K562 (cell line): ENCODE measurements at regions not wholly inside any gene's neighbourhood (a gene's known extent, or its start where the extent isn't known, plus 50 kb on each side); places are given as distances from the start of the nearest gene placed in this dataset.

Experiments
- ATAC-seq: fragments of 200-7000 bp; cut with Tn5 transposase; 3 replicates; pipeline ENCODE4 v1.9.1; 2020; ENCODE audit warnings: moderate library complexity
- BruUV-seq: library from RNA; stranded (reverse); fragments of 400-500 nt; replicated peaks from 2 replicates; lab custom pipeline; 2021; lab: Mats Ljungman, UMichigan
- CTCF ChIA-PET: fragments of 300-600 bp; formaldehyde crosslinking; extraction: SDS; loops from one replicate; lab custom pipeline; 2021; ENCODE audit warnings: low intra/inter-chr PET ratio; lab: Yijun Ruan, JAX
- POLR2A ChIA-PET: fragments of 300-600, 350-650 bp; sonication (Branson Sonifier 250); formaldehyde crosslinking; extraction: SDS; loops from one replicate; lab custom pipeline; 2021; ENCODE audit warnings: antibody characterized with exemption, inconsistent platforms; lab: Yijun Ruan, JAX
- DNase-seq, 4 experiments: peaks; one replicate each; pipeline versions ENCODE4 v3.0.0 to v3.0.0-alpha.2; 2011 to 2018; ENCODE audit warnings: low spot score in 3 of 4, mixed read lengths in 3 of 4; ENCODE audit errors: extremely low read depth in 1 of 4
- FAIRE-seq: peaks from 2 replicates; lab custom pipeline; 2011; peaks lifted over from hg19 to GRCh38; lab: Jason Lieb, UNC
- H2AFZ ChIP-seq: 2 replicates; pipeline ENCODE4 v1.6.0; 2011; ENCODE audit warnings: low read depth, low read length, control low read depth, inconsistent platforms
- H3K27ac ChIP-seq: fragments of 200-600 bp; 3 replicates; pipeline ENCODE4 v1.8.0; 2011; ENCODE audit warnings: low read depth, mild to moderate bottlenecking, control low read depth, inconsistent platforms, low read length, moderate library complexity, mixed read lengths; ENCODE audit errors: extremely low read depth
- H3K27me3 ChIP-seq, 2 experiments: fragments of 300-600 bp in 1 of 2; 2 replicates in 1 of 2; 3 replicates in 1 of 2; pipeline versions ENCODE4 v1.6.0 to v1.8.0; 2011; ENCODE audit warnings: inconsistent platforms in 2 of 2, low read length in 2 of 2, mild to moderate bottlenecking in 1 of 2, mixed read lengths in 1 of 2, moderate library complexity in 1 of 2; ENCODE audit not compliant: control insufficient read depth in 2 of 2, insufficient read depth in 2 of 2
- H3K36me3 ChIP-seq: fragments of 300-600 bp; 3 replicates; pipeline ENCODE4 v1.8.0; 2011; ENCODE audit warnings: mild to moderate bottlenecking, low read length, inconsistent platforms; ENCODE audit not compliant: control insufficient read depth, insufficient read depth
- H3K4me1 ChIP-seq, 2 experiments: fragments of 200-600 bp in 1 of 2; replicated peaks in 1 of 2; 2 replicates in 1 of 2; 3 replicates in 1 of 2; pipeline versions ENCODE4 v1.5.1 to v1.8.0; 2011; ENCODE audit warnings: inconsistent platforms in 2 of 2, low read length in 2 of 2, mild to moderate bottlenecking in 1 of 2, mixed read lengths in 1 of 2, moderate library complexity in 1 of 2; ENCODE audit not compliant: control insufficient read depth in 2 of 2, insufficient read depth in 2 of 2
- H3K4me2 ChIP-seq: 2 replicates; pipeline ENCODE4 v1.6.1; 2011; ENCODE audit warnings: low read length, control low read depth, inconsistent platforms, mixed read lengths; ENCODE audit not compliant: insufficient read depth
- H3K4me3 ChIP-seq: fragments of 200-600 bp; sonication (generic), shearing (Covaris generic); 2 replicates; pipeline ENCODE4 v1.5.1; 2016; ENCODE audit warnings: control low read depth, inconsistent platforms
- H3K79me2 ChIP-seq: fragments of 200-600 bp; 3 replicates; pipeline ENCODE4 v1.8.0; 2011; ENCODE audit warnings: low read length, inconsistent platforms; ENCODE audit not compliant: control insufficient read depth, insufficient read depth
- H3K9ac ChIP-seq, 2 experiments: 2 replicates each; pipeline versions ENCODE4 v1.6.0 to v1.6.1; 2011; ENCODE audit warnings: low read depth in 2 of 2, low read length in 2 of 2, control low read depth in 1 of 2, inconsistent platforms in 1 of 2, mild to moderate bottlenecking in 1 of 2, mixed read lengths in 1 of 2; ENCODE audit not compliant: insufficient read depth in 1 of 2
- H3K9me1 ChIP-seq: one replicate; pipeline ENCODE4 v1.6.0; 2011; ENCODE audit warnings: inconsistent platforms, mild to moderate bottlenecking, low read length, moderate library complexity; ENCODE audit not compliant: control insufficient read depth, insufficient read depth
- H3K9me3 ChIP-seq: replicated peaks from 2 replicates; pipeline ENCODE4 v1.5.1; 2011; ENCODE audit warnings: low read depth, low read length, inconsistent platforms; ENCODE audit not compliant: control insufficient read depth, insufficient read depth
- H4K20me1 ChIP-seq: replicated peaks from 2 replicates; pipeline ENCODE4 v1.6.1; 2011; ENCODE audit warnings: low read length, inconsistent platforms, mixed read lengths; ENCODE audit not compliant: control insufficient read depth, insufficient read depth
- BRD9 ChIP-seq: fragments of 450-650 bp; IDR thresholded peaks from 2 replicates; pipeline ENCODE4 v1.6.1; 2018; ENCODE audit warnings: low read depth; ENCODE audit not compliant: partially characterized antibody
- JUND ChIP-seq, 2 experiments: IDR thresholded peaks; 2 replicates in 1 of 2; 3 replicates in 1 of 2; pipeline ENCODE4 v1.6.1; 2011; ENCODE audit warnings: borderline replicate concordance in 2 of 2, low read depth in 2 of 2, low read length in 2 of 2, improper control_type of control experiment in 1 of 2, missing biosample characterization in 1 of 2, missing genetic modification characterization in 1 of 2, missing genetic modification reagents in 1 of 2
- KLF16 ChIP-seq: IDR thresholded peaks from 2 replicates; pipeline ENCODE4 v1.6.1; 2016; ENCODE audit warnings: antibody characterized with exemption
- MEF2A ChIP-seq: IDR thresholded peaks from 2 replicates; pipeline ENCODE4 v1.6.1; 2011; ENCODE audit warnings: low read depth, mild to moderate bottlenecking, low read length, moderate library complexity; ENCODE audit not compliant: control insufficient read depth
- MEIS2 ChIP-seq: fragments of 450-650 bp; IDR thresholded peaks from 2 replicates; pipeline ENCODE4 v1.6.1; 2014; ENCODE audit warnings: mild to moderate bottlenecking; ENCODE audit not compliant: partially characterized antibody
- NFIX ChIP-seq: fragments of 250-450 bp; sonication (Bioruptor Pico); IDR thresholded peaks from 2 replicates; pipeline ENCODE4 v1.4.0; 2020; ENCODE audit warnings: low read depth, mild to moderate bottlenecking, moderate library complexity
- POLR2AphosphoS2 ChIP-seq: IDR thresholded peaks from 2 replicates; pipeline ENCODE4 v1.6.1; 2012; ENCODE audit warnings: low read length, improper control_type of control experiment
- ZNF212 ChIP-seq: fragments of 450-650 bp; formaldehyde crosslinking; IDR thresholded peaks from 2 replicates; pipeline ENCODE4 v1.4.0; 2020; ENCODE audit warnings: mild to moderate bottlenecking
- WGBS: fragments of 100-300 bp; shearing (Covaris generic); methylation state at CpG from one replicate; pipeline ENCODE4 v1.1.6; 2016; ENCODE audit warnings: low coverage, mixed read lengths; ENCODE audit not compliant: insufficient coverage; ENCODE audit errors: missing lambda C conversion rate; 5-methylcytosine and 5-hydroxymethylcytosine counted together
- in situ Hi-C: fragments of 300-500 bp; cut with MboI; formaldehyde crosslinking; loops from 4 replicates; pipeline ENCODE4 v1.15.0; 2018; ENCODE audit warnings: inconsistent platforms, mixed read lengths
- intact Hi-C: fragments of 100-400 bp; cut with micrococcal nuclease; formaldehyde crosslinking; loops from 2 replicates; pipeline ENCODE4 v1.14.2; 2022
- TF ChIP-seq, protein P1 (sequence below): fragments of 450-650 bp; IDR thresholded peaks from 2 replicates; pipeline ENCODE4 v1.6.1; 2018; ENCODE audit not compliant: partially characterized antibody
- TF ChIP-seq, protein P2 (sequence below): fragments of 250-450 bp; sonication (Bioruptor Pico); IDR thresholded peaks from 2 replicates; pipeline ENCODE4 v1.4.0; 2020; ENCODE audit warnings: mild to moderate bottlenecking, moderate library complexity

GRCh38 chr4:17165286-17165685 is 266.8 kb upstream of the LDB2 start (continued):
- TF ChIP-seq JUND (IDR thresholded peaks at IDR 0.05; ENCODE audit: borderline replicate concordance, low read depth, low read length), result no peak
- TF ChIP-seq JUND (tag; IDR thresholded peaks at IDR 0.05; ENCODE audit: borderline replicate concordance, low read depth, low read length), result no peak
- TF ChIP-seq, protein P1, sequence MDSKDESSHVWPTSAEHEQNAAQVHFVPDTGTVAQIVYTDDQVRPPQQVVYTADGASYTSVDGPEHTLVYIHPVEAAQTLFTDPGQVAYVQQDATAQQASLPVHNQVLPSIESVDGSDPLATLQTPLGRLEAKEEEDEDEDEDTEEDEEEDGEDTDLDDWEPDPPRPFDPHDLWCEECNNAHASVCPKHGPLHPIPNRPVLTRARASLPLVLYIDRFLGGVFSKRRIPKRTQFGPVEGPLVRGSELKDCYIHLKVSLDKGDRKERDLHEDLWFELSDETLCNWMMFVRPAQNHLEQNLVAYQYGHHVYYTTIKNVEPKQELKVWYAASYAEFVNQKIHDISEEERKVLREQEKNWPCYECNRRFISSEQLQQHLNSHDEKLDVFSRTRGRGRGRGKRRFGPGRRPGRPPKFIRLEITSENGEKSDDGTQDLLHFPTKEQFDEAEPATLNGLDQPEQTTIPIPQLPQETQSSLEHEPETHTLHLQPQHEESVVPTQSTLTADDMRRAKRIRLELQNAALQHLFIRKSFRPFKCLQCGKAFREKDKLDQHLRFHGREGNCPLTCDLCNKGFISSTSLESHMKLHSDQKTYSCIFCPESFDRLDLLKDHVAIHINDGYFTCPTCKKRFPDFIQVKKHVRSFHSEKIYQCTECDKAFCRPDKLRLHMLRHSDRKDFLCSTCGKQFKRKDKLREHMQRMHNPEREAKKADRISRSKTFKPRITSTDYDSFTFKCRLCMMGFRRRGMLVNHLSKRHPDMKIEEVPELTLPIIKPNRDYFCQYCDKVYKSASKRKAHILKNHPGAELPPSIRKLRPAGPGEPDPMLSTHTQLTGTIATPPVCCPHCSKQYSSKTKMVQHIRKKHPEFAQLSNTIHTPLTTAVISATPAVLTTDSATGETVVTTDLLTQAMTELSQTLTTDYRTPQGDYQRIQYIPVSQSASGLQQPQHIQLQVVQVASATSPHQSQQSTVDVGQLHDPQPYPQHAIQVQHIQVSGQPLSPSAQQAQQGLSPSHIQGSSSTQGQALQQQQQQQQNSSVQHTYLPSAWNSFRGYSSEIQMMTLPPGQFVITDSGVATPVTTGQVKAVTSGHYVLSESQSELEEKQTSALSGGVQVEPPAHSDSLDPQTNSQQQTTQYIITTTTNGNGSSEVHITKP, result no peak
- no peak for TF ChIP-seq KLF16

- Histone ChIP-seq H3K79me2 (no peaks in the 10 kb centered on the region), H3K27ac (no peak overlapping the region), H3K9me3 (no peaks in the 10 kb centered on the region), H3K9me1 (no peaks in the 10 kb centered on the region), H3K36me3 (no peaks in the 10 kb centered on the region), H3K9ac (no peak overlapping the region), H3K27me3 (no peaks in the 10 kb centered on the region), H3K4me1 (no peaks in the 10 kb centered on the region), H3K4me3 (no peak overlapping the region), H4K20me1 (no peaks in the 10 kb centered on the region), H2AFZ (no peak overlapping the region), H3K4me2 (no peak overlapping the region)
- DNase-seq (no peak), ATAC-seq (no peak), FAIRE-seq (no peak)
- in situ Hi-C loops, result no loop called here
- POLR2A ChIA-PET, result no interaction called here
- CTCF ChIA-PET, result no interaction called here
- BruUV-seq, result no TSS peak
- 0% methylated on average over 2 of the region's 2 CpGs for WGBS
- intact Hi-C loops, result no loop called here
- no peak for TF ChIP-seq POLR2AphosphoS2
- TF ChIP-seq, protein P2, sequence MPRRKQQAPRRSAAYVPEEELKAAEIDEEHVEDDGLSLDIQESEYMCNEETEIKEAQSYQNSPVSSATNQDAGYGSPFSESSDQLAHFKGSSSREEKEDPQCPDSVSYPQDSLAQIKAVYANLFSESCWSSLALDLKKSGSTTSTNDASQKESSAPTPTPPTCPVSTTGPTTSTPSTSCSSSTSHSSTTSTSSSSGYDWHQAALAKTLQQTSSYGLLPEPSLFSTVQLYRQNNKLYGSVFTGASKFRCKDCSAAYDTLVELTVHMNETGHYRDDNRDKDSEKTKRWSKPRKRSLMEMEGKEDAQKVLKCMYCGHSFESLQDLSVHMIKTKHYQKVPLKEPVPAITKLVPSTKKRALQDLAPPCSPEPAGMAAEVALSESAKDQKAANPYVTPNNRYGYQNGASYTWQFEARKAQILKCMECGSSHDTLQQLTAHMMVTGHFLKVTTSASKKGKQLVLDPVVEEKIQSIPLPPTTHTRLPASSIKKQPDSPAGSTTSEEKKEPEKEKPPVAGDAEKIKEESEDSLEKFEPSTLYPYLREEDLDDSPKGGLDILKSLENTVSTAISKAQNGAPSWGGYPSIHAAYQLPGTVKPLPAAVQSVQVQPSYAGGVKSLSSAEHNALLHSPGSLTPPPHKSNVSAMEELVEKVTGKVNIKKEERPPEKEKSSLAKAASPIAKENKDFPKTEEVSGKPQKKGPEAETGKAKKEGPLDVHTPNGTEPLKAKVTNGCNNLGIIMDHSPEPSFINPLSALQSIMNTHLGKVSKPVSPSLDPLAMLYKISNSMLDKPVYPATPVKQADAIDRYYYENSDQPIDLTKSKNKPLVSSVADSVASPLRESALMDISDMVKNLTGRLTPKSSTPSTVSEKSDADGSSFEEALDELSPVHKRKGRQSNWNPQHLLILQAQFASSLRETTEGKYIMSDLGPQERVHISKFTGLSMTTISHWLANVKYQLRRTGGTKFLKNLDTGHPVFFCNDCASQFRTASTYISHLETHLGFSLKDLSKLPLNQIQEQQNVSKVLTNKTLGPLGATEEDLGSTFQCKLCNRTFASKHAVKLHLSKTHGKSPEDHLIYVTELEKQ (CRISPR knock-in tag), result no peak
- TF ChIP-seq MEIS2, result no peak
- TF ChIP-seq MEF2A, result no peak
- TF ChIP-seq NFIX (CRISPR knock-in tag), result no peak
- no peak for TF ChIP-seq BRD9
- no peak for TF ChIP-seq ZNF212 (CRISPR knock-in tag)
Measured at GRCh38 chr4:17164666-17165065, 266.2 kb upstream of the LDB2 start.
